Ishikawa (cell line): ENCODE measurements at regions not wholly inside any gene's neighbourhood (a gene's known extent, or its start where the extent isn't known, plus 50 kb on each side); places are given as distances from the start of the nearest gene placed in this dataset.

Source experiments
- EP300 ChIP-seq: IDR thresholded peaks from 2 replicates; pipeline ENCODE4 v1.6.1; 2012; ENCODE audit warnings: borderline replicate concordance
- MAX ChIP-seq: IDR thresholded peaks from 2 replicates; pipeline ENCODE4 v1.6.1; 2012
- TAF1 ChIP-seq: IDR thresholded peaks from 2 replicates; pipeline ENCODE4 v1.6.1; 2012; ENCODE audit warnings: low read depth, mild to moderate bottlenecking
- ZBTB7A ChIP-seq: IDR thresholded peaks from 2 replicates; pipeline ENCODE4 v1.6.1; 2012; ENCODE audit warnings: low read depth
- TF ChIP-seq, protein P1 (sequence below): IDR thresholded peaks from 2 replicates; pipeline ENCODE4 v1.6.1; 2012; ENCODE audit warnings: low read depth, mild to moderate bottlenecking

- TF ChIP-seq EP300 (no peak), MAX (no peak), TAF1 (no peak), ZBTB7A (no peak)
- TF ChIP-seq, protein P1, sequence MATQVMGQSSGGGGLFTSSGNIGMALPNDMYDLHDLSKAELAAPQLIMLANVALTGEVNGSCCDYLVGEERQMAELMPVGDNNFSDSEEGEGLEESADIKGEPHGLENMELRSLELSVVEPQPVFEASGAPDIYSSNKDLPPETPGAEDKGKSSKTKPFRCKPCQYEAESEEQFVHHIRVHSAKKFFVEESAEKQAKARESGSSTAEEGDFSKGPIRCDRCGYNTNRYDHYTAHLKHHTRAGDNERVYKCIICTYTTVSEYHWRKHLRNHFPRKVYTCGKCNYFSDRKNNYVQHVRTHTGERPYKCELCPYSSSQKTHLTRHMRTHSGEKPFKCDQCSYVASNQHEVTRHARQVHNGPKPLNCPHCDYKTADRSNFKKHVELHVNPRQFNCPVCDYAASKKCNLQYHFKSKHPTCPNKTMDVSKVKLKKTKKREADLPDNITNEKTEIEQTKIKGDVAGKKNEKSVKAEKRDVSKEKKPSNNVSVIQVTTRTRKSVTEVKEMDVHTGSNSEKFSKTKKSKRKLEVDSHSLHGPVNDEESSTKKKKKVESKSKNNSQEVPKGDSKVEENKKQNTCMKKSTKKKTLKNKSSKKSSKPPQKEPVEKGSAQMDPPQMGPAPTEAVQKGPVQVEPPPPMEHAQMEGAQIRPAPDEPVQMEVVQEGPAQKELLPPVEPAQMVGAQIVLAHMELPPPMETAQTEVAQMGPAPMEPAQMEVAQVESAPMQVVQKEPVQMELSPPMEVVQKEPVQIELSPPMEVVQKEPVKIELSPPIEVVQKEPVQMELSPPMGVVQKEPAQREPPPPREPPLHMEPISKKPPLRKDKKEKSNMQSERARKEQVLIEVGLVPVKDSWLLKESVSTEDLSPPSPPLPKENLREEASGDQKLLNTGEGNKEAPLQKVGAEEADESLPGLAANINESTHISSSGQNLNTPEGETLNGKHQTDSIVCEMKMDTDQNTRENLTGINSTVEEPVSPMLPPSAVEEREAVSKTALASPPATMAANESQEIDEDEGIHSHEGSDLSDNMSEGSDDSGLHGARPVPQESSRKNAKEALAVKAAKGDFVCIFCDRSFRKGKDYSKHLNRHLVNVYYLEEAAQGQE = no peak
Measured at GRCh38 chr13:73351730-73352129, 292.9 kb downstream of the KLF5 start.
